ENCODE measurements at regions not wholly inside any gene's neighbourhood (a gene's known extent, or its start where the extent isn't known, plus 50 kb on each side); places are given as distances from the start of the nearest gene placed in this dataset.
"Not testable (repeated sequence)": the region's sequence is repeated elsewhere in the genome, so short reads cannot be mapped to it uniquely, and the experiment has no call there.

- FAIRE-seq (no peak), DNase-seq (ENCODE audit: low read depth) (no peak)
- peaks cover 9% of the 10 kb centered on the region for H3K4me1 Mint-ChIP-seq (ENCODE audit: low read depth, unreplicated experiment)
- H3K4me3 Mint-ChIP-seq (ENCODE audit: unreplicated experiment), result no peak overlapping the region
- Histone ChIP-seq H3K4me3 (ENCODE audit: insufficient read depth, low read depth, low read length) (no peak overlapping the region), H2AFZ (ENCODE audit: low read depth, low read length) (no peak overlapping the region), H3K79me2 (ENCODE audit: insufficient read depth, low read length) (no peaks in the 10 kb centered on the region), H3K9ac (ENCODE audit: low read length) (no peak overlapping the region), H3K27me3 (ENCODE audit: insufficient read depth, low read length) (no peaks in the 10 kb centered on the region), H3K36me3 (ENCODE audit: insufficient read depth, low read length) (no peaks in the 10 kb centered on the region), H3K4me2 (ENCODE audit: low read length) (no peak overlapping the region), H3K9me3 (ENCODE audit: insufficient read depth, low read depth, low read length) (no peaks in the 10 kb centered on the region), H3K4me1 (ENCODE audit: insufficient read depth, low read length) (no peaks in the 10 kb centered on the region), H3K27ac (ENCODE audit: low read depth, low read length) (no peak overlapping the region), H4K20me1 (ENCODE audit: insufficient read depth, low read length) (no peaks in the 10 kb centered on the region)
- H3K36me3 Mint-ChIP-seq (ENCODE audit: low read depth, unreplicated experiment), result no peaks in the 10 kb centered on the region
- H3K27ac Mint-ChIP-seq (ENCODE audit: unreplicated experiment), result no peak overlapping the region
- H3K27me3 Mint-ChIP-seq (ENCODE audit: low read depth, unreplicated experiment), result peaks cover 9% of the 10 kb centered on the region
- TF ChIP-seq CTCF (IDR thresholded peaks at IDR 0.05; ENCODE audit: insufficient read depth, low read depth, low read length) (no peak), EZH2 (IDR thresholded peaks at IDR 0.05; ENCODE audit: insufficient read depth, low read length) (no peak)
- H3K9me3 Mint-ChIP-seq (ENCODE audit: unreplicated experiment), result peaks cover 1% of the 10 kb centered on the region
Measured at GRCh38 chr2:109690457-109690821, 76.3 kb downstream of the SOWAHC start.

- FAIRE-seq, result no peak
- Mint-ChIP-seq H3K27me3 (ENCODE audit: low read depth, unreplicated experiment) (peaks cover 6% of the 10 kb centered on the region), H3K9me3 (ENCODE audit: unreplicated experiment) (peaks cover 1% of the 10 kb centered on the region), H3K4me3 (ENCODE audit: unreplicated experiment) (no peak overlapping the region), H3K36me3 (ENCODE audit: low read depth, unreplicated experiment) (no peaks in the 10 kb centered on the region), H3K27ac (ENCODE audit: unreplicated experiment) (no peak overlapping the region), H3K4me1 (ENCODE audit: low read depth, unreplicated experiment) (peaks cover 9% of the 10 kb centered on the region)
- Histone ChIP-seq H3K9me3 (ENCODE audit: insufficient read depth, low read depth, low read length) (no peaks in the 10 kb centered on the region), H3K27me3 (ENCODE audit: insufficient read depth, low read length) (no peaks in the 10 kb centered on the region), H3K4me3 (ENCODE audit: insufficient read depth, low read depth, low read length) (no peak overlapping the region), H4K20me1 (ENCODE audit: insufficient read depth, low read length) (no peaks in the 10 kb centered on the region), H3K27ac (ENCODE audit: low read depth, low read length) (no peak overlapping the region), H3K4me1 (ENCODE audit: insufficient read depth, low read length) (no peaks in the 10 kb centered on the region), H3K36me3 (ENCODE audit: insufficient read depth, low read length) (no peaks in the 10 kb centered on the region), H2AFZ (ENCODE audit: low read depth, low read length) (no peak overlapping the region), H3K79me2 (ENCODE audit: insufficient read depth, low read length) (no peaks in the 10 kb centered on the region), H3K9ac (ENCODE audit: low read length) (no peak overlapping the region), H3K4me2 (ENCODE audit: low read length) (no peak overlapping the region)
- DNase-seq (ENCODE audit: low read depth), result peak; percentile 53
- TF ChIP-seq CTCF (IDR thresholded peaks at IDR 0.05; ENCODE audit: insufficient read depth, low read depth, low read length), result no peak
- no peak for TF ChIP-seq EZH2 (IDR thresholded peaks at IDR 0.05; ENCODE audit: insufficient read depth, low read length)
Measured at GRCh38 chr2:109690822-109691541, 76.8 kb downstream of the SOWAHC start.

GRCh38 chr2:109692013-109692743, 78.0 kb downstream of the SOWAHC start:
- peaks cover 9% of the 10 kb centered on the region for H3K4me1 Mint-ChIP-seq (ENCODE audit: low read depth, unreplicated experiment)
- Histone ChIP-seq H3K36me3 (ENCODE audit: insufficient read depth, low read length) (no peaks in the 10 kb centered on the region), H3K4me3 (ENCODE audit: insufficient read depth, low read depth, low read length) (no peak overlapping the region), H3K4me2 (ENCODE audit: low read length) (no peak overlapping the region), H3K4me1 (ENCODE audit: insufficient read depth, low read length) (no peaks in the 10 kb centered on the region), H3K9me3 (ENCODE audit: insufficient read depth, low read depth, low read length) (no peaks in the 10 kb centered on the region), H3K9ac (ENCODE audit: low read length) (no peak overlapping the region), H4K20me1 (ENCODE audit: insufficient read depth, low read length) (no peaks in the 10 kb centered on the region), H2AFZ (ENCODE audit: low read depth, low read length) (no peak overlapping the region), H3K27me3 (ENCODE audit: insufficient read depth, low read length) (no peaks in the 10 kb centered on the region), H3K79me2 (ENCODE audit: insufficient read depth, low read length) (no peaks in the 10 kb centered on the region), H3K27ac (ENCODE audit: low read depth, low read length) (no peak overlapping the region)
- H3K9me3 Mint-ChIP-seq (ENCODE audit: unreplicated experiment), result peaks cover 1% of the 10 kb centered on the region
- no peak overlapping the region for H3K4me3 Mint-ChIP-seq (ENCODE audit: unreplicated experiment)
- no peak overlapping the region for H3K27ac Mint-ChIP-seq (ENCODE audit: unreplicated experiment)
- no peak for DNase-seq (ENCODE audit: low read depth)
- FAIRE-seq, result no peak
- peaks cover 2% of the 10 kb centered on the region for H3K27me3 Mint-ChIP-seq (ENCODE audit: low read depth, unreplicated experiment)
- H3K36me3 Mint-ChIP-seq (ENCODE audit: low read depth, unreplicated experiment), result no peaks in the 10 kb centered on the region
- TF ChIP-seq CTCF (IDR thresholded peaks at IDR 0.05; ENCODE audit: insufficient read depth, low read depth, low read length) (no peak), EZH2 (IDR thresholded peaks at IDR 0.05; ENCODE audit: insufficient read depth, low read length) (no peak)

- H3K4me1 ChIP-seq (ENCODE audit: insufficient read depth, low read length); H3K27ac ChIP-seq (ENCODE audit: low read depth, low read length); H3K4me3 ChIP-seq (ENCODE audit: insufficient read depth, low read depth, low read length); H3K79me2 ChIP-seq (ENCODE audit: insufficient read depth, low read length); H3K36me3 ChIP-seq (ENCODE audit: insufficient read depth, low read length); H3K4me1 Mint-ChIP-seq (ENCODE audit: low read depth, unreplicated experiment); H3K27me3 Mint-ChIP-seq (ENCODE audit: low read depth, unreplicated experiment); H3K36me3 Mint-ChIP-seq (ENCODE audit: low read depth, unreplicated experiment); H4K20me1 ChIP-seq (ENCODE audit: insufficient read depth, low read length); H3K9me3 ChIP-seq (ENCODE audit: insufficient read depth, low read depth, low read length); H3K27me3 ChIP-seq (ENCODE audit: insufficient read depth, low read length); H3K9ac ChIP-seq (ENCODE audit: low read length); H3K9me3 Mint-ChIP-seq (ENCODE audit: unreplicated experiment); H2AFZ ChIP-seq (ENCODE audit: low read depth, low read length); DNase-seq (ENCODE audit: low read depth); FAIRE-seq; H3K4me3 Mint-ChIP-seq (ENCODE audit: unreplicated experiment); H3K27ac Mint-ChIP-seq (ENCODE audit: unreplicated experiment); H3K4me2 ChIP-seq (ENCODE audit: low read length): not testable (repeated sequence)
Measured at GRCh38 chr2:109692831-109693230, 78.7 kb downstream of the SOWAHC start.

Data from astrocyte (in vitro differentiated cells and primary cell).